IMR-90 (cell line): ENCODE measurements at regions not wholly inside any gene's neighbourhood (a gene's known extent, or its start where the extent isn't known, plus 50 kb on each side); places are given as distances from the start of the nearest gene placed in this dataset.

Source experiments
- ATAC-seq: fragments of 200-7000 bp; cut with Tn5 transposase; 2 replicates; pipeline ENCODE4 v1.9.1; 2020; ENCODE audit warnings: low read depth, mild to moderate bottlenecking, moderate library complexity
- BruUV-seq: library from RNA; stranded (reverse); fragments of 400-500 nt; replicated peaks from 2 replicates; lab custom pipeline; 2021; lab: Mats Ljungman, UMichigan
- CTCF ChIA-PET: fragments of 300-600 bp; formaldehyde crosslinking; extraction: SDS; loops from one replicate; lab custom pipeline; 2021; ENCODE audit warnings: antibody characterized with exemption; lab: Yijun Ruan, JAX
- POLR2A ChIA-PET: fragments of 300-600 bp; sonication (Branson Sonifier 250); formaldehyde crosslinking; loops from one replicate; lab custom pipeline; 2022; ENCODE audit warnings: antibody characterized with exemption; ENCODE audit not compliant: unreplicated experiment; lab: Charles Lee
- DNase-seq: peaks from one replicate; pipeline ENCODE4 v3.0.0; 2013
- H2AFZ ChIP-seq: replicated peaks from 2 replicates; pipeline ENCODE3; 2013; ENCODE audit warnings: low read length, mild to moderate bottlenecking; ENCODE audit not compliant: poor library complexity
- H2AK5ac ChIP-seq: 2 replicates; pipeline ENCODE4 v1.6.1; 2013; ENCODE audit warnings: low read depth, low read length, inconsistent platforms
- H2AK9ac ChIP-seq: replicated peaks from 2 replicates; pipeline ENCODE3; 2013; ENCODE audit warnings: mild to moderate bottlenecking, low read depth, low read length, moderate library complexity; ENCODE audit not compliant: poor library complexity
- H2BK120ac ChIP-seq: 2 replicates; pipeline ENCODE4 v1.6.1; 2013; ENCODE audit warnings: low read depth, low read length, inconsistent platforms
- H2BK15ac ChIP-seq: 3 replicates; pipeline ENCODE4 v1.6.1; 2013; ENCODE audit warnings: low read depth, low read length, inconsistent platforms
- H2BK20ac ChIP-seq: 2 replicates; pipeline ENCODE4 v1.6.1; 2013; ENCODE audit warnings: low read depth, mild to moderate bottlenecking, inconsistent platforms, low read length, moderate library complexity
- H2BK5ac ChIP-seq: 2 replicates; pipeline ENCODE4 v1.6.1; 2013; ENCODE audit warnings: mild to moderate bottlenecking, low read depth, low read length, inconsistent platforms; ENCODE audit not compliant: poor library complexity, severe bottlenecking
- H3K14ac ChIP-seq: replicated peaks from 2 replicates; pipeline ENCODE4 v1.6.1; 2013; ENCODE audit warnings: low read depth, low read length, inconsistent platforms
- H3K18ac ChIP-seq: 2 replicates; pipeline ENCODE4 v1.6.1; 2013; ENCODE audit warnings: low read depth, low read length, control low read depth
- H3K23ac ChIP-seq: 2 replicates; pipeline ENCODE4 v1.6.1; 2013; ENCODE audit warnings: low read depth, low read length, inconsistent platforms
- H3K27ac ChIP-seq: 2 replicates; pipeline ENCODE4 v1.5.1; 2013; ENCODE audit warnings: mild to moderate bottlenecking, control low read depth, low read length; ENCODE audit not compliant: insufficient read depth
- H3K27me3 ChIP-seq: 2 replicates; pipeline ENCODE4 v1.6.1; 2013; ENCODE audit warnings: low read length; ENCODE audit not compliant: control insufficient read depth, insufficient read depth
- H3K36me3 ChIP-seq: 2 replicates; pipeline ENCODE4 v1.6.1; 2013; ENCODE audit warnings: low read length, mixed read lengths; ENCODE audit not compliant: control insufficient read depth, insufficient read depth
- H3K4ac ChIP-seq: 2 replicates; pipeline ENCODE4 v1.6.1; 2013; ENCODE audit warnings: low read depth, low read length, inconsistent platforms
- H3K4me1 ChIP-seq: 2 replicates; pipeline ENCODE4 v1.6.1; 2013; ENCODE audit warnings: low read length, mixed read lengths; ENCODE audit not compliant: control insufficient read depth, insufficient read depth
- H3K4me2 ChIP-seq: 2 replicates; pipeline ENCODE4 v1.6.1; 2013; ENCODE audit warnings: low read depth, mild to moderate bottlenecking, control low read depth, low read length, moderate library complexity
- H3K4me3 ChIP-seq: 2 replicates; pipeline ENCODE4 v1.5.1; 2013; ENCODE audit warnings: low read depth, mild to moderate bottlenecking, control low read depth, low read length, moderate library complexity; ENCODE audit not compliant: insufficient read depth
- H3K56ac ChIP-seq: 2 replicates; pipeline ENCODE4 v1.6.1; 2013; ENCODE audit warnings: low read length, inconsistent platforms; ENCODE audit not compliant: insufficient read depth; ENCODE audit errors: extremely low read depth
- H3K79me1 ChIP-seq, 2 experiments: 2 replicates each; pipeline ENCODE4 v1.6.1; 2013; ENCODE audit warnings: low read length in 2 of 2, inconsistent platforms in 1 of 2, low read depth in 1 of 2
- H3K9ac ChIP-seq: 2 replicates; pipeline ENCODE4 v1.6.1; 2013; ENCODE audit warnings: low read depth, low read length, control low read depth
- H3K9me1 ChIP-seq: 2 replicates; pipeline ENCODE4 v1.6.1; 2013; ENCODE audit warnings: low read length, inconsistent platforms; ENCODE audit not compliant: insufficient read depth
- H3K9me3 ChIP-seq: 2 replicates; pipeline ENCODE4 v1.6.1; 2013; ENCODE audit warnings: low read length; ENCODE audit not compliant: control insufficient read depth, insufficient read depth
- H4K20me1 ChIP-seq: 2 replicates; pipeline ENCODE4 v1.6.1; 2013; ENCODE audit warnings: low read length, inconsistent platforms; ENCODE audit not compliant: insufficient read depth
- H4K5ac ChIP-seq: 2 replicates; pipeline ENCODE4 v1.6.1; 2013; ENCODE audit warnings: mild to moderate bottlenecking, low read depth, low read length, control low read depth
- H4K8ac ChIP-seq, 2 experiments: 2 replicates each; pipeline ENCODE4 v1.6.1; 2013; ENCODE audit warnings: low read depth in 2 of 2, low read length in 2 of 2, control low read depth in 1 of 2, inconsistent platforms in 1 of 2
- H4K91ac ChIP-seq: 2 replicates; pipeline ENCODE4 v1.6.1; 2013; ENCODE audit warnings: low read depth, low read length, inconsistent platforms; ENCODE audit not compliant: insufficient read depth
- BHLHE40 ChIP-seq: fragments of 150-350 bp; IDR thresholded peaks from 2 replicates; pipeline ENCODE4 v1.6.1; 2016; ENCODE audit warnings: mild to moderate bottlenecking, low read depth, low read length
- CEBPB ChIP-seq: IDR thresholded peaks from 2 replicates; pipeline ENCODE4 v1.6.1; 2012; ENCODE audit warnings: low read depth, low read length, improper control_type of control experiment
- FOS ChIP-seq: fragments of 150-350 bp; IDR thresholded peaks from 2 replicates; pipeline ENCODE4 v1.6.1; 2016; ENCODE audit warnings: low read depth, low read length
- MAFK ChIP-seq: IDR thresholded peaks from 2 replicates; pipeline ENCODE4 v1.6.1; 2012; ENCODE audit warnings: low read depth, low read length, improper control_type of control experiment
- MAZ ChIP-seq: IDR thresholded peaks from 2 replicates; pipeline ENCODE4 v1.6.1; 2012; ENCODE audit warnings: low read depth, mild to moderate bottlenecking, low read length, improper control_type of control experiment, moderate library complexity, borderline replicate concordance
- MXI1 ChIP-seq: IDR thresholded peaks from 2 replicates; pipeline ENCODE4 v1.6.1; 2012; ENCODE audit warnings: low read depth, mild to moderate bottlenecking, low read length, moderate library complexity, borderline replicate concordance
- NFE2L2 ChIP-seq: fragments of 150-350 bp; IDR thresholded peaks from 2 replicates; pipeline ENCODE4 v1.6.1; 2016; ENCODE audit warnings: low read depth, mild to moderate bottlenecking, low read length
- POLR2A ChIP-seq: IDR thresholded peaks from 2 replicates; pipeline ENCODE4 v1.6.1; 2012; ENCODE audit warnings: mild to moderate bottlenecking, low read depth, low read length
- RAD21 ChIP-seq: IDR thresholded peaks from 2 replicates; pipeline ENCODE4 v1.6.1; 2012; ENCODE audit warnings: low read length, improper control_type of control experiment
- RFX5 ChIP-seq: IDR thresholded peaks from 2 replicates; pipeline ENCODE4 v1.8.0; 2012; ENCODE audit warnings: low read depth, mild to moderate bottlenecking, low read length, moderate library complexity
- SMC3 ChIP-seq: fragments of 150-350 bp; IDR thresholded peaks from 2 replicates; pipeline ENCODE4 v1.6.1; 2016; ENCODE audit warnings: low read depth, mild to moderate bottlenecking, antibody characterized with exemption, low read length, moderate library complexity
- WGBS, 2 experiments: methylation state at CpG; one replicate each; pipeline versions ENCODE4 v1.1.5 to v1.1.7; 2013; ENCODE audit warnings: missing lambda C conversion rate in 2 of 2; ENCODE audit not compliant: insufficient read length in 1 of 2; ENCODE audit errors: extremely low coverage in 2 of 2; 5-methylcytosine and 5-hydroxymethylcytosine counted together
- dilution Hi-C: fragments of 300-500 bp; cut with HindIII; formaldehyde crosslinking; loops from one replicate; pipeline ENCODE4 v1.14.3; 2018; ENCODE audit warnings: low sequenced_read_pairs; ENCODE audit not compliant: unreplicated experiment
- in situ Hi-C: fragments of 300-500 bp; cut with MboI; formaldehyde crosslinking; loops from 3 replicates; pipeline ENCODE4 v1.14.3; 2019; ENCODE audit warnings: low sequenced_read_pairs, inconsistent platforms, mixed read lengths
- intact Hi-C: fragments of 100-400 bp; cut with micrococcal nuclease; formaldehyde crosslinking; loops from 2 replicates; pipeline ENCODE4 v1.10.0; 2022
- TF ChIP-seq, protein P1 (sequence below): fragments of 150-350 bp; IDR thresholded peaks from 2 replicates; pipeline ENCODE4 v1.6.1; 2017; ENCODE audit warnings: mild to moderate bottlenecking, antibody characterized with exemption, low read length, low read depth
- TF ChIP-seq, protein P2 (sequence below): conservative IDR thresholded peaks from 2 replicates; pipeline ENCODE4 v1.5.1; 2012; ENCODE audit warnings: mild to moderate bottlenecking, low read depth, low read length, improper control_type of control experiment
- TF ChIP-seq, protein P3 (sequence below): fragments of 150-350 bp; IDR thresholded peaks from 2 replicates; pipeline ENCODE4 v1.6.1; 2016; ENCODE audit warnings: low read depth, mild to moderate bottlenecking, low read length, moderate library complexity, borderline replicate concordance

DNA sequence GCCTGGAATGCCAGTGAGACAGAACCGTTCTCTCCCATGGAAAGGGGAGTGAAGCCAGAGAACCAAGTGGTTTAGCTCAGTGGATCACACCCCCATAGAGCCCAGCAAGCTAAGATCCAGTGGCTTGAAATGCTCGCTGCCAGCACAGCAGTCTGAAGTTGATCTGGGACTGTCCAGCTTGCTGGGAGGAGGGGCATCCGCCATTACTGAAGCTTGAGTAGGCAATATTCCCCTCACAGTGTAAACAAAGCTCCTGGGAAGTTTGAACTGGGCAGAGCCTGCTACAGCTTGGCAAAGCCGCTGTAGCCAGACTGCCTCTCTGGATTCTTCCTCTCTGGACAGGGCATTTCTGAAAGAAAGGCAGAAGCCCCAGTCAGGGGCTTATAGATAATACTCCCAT lies 374.3 kb upstream of the DCN start:
- no peaks in the 10 kb centered on the region for H3K9me1 ChIP-seq
- no peak overlapping the region for H3K23ac ChIP-seq
- in situ Hi-C loops (no loop called here), intact Hi-C loops (no loop called here), dilution Hi-C loops (no loop called here)
- no peaks in the 10 kb centered on the region for H3K79me1 ChIP-seq
- no CpG with 5 or more reads among the region's 4 CpGs for WGBS, 2 experiments
- H2BK20ac ChIP-seq: no peak overlapping the region
- no peak overlapping the region for H3K18ac ChIP-seq
- no peak overlapping the region for H3K56ac ChIP-seq
- no peak overlapping the region for H2AK9ac ChIP-seq
- H2AFZ ChIP-seq: no peak overlapping the region
- H2BK120ac ChIP-seq: no peak overlapping the region
- ChIA-PET POLR2A (no interaction called here), CTCF (no interaction called here)
- no peak for ATAC-seq
- H3K27me3 ChIP-seq: no peaks in the 10 kb centered on the region; the same call in 1 of the 2 replicates
- no peak for DNase-seq
- H2AK5ac ChIP-seq: no peak overlapping the region
- H4K5ac ChIP-seq: no peak overlapping the region
- BruUV-seq: no TSS peak
- H3K14ac ChIP-seq: no peak overlapping the region
- H3K4ac ChIP-seq: no peak overlapping the region
- H2BK15ac ChIP-seq: no peak overlapping the region
- H4K91ac ChIP-seq: no peak overlapping the region
- no peaks in the 10 kb centered on the region for H3K4me1 ChIP-seq
- no peaks in the 10 kb centered on the region for H4K20me1 ChIP-seq
- no peaks in the 10 kb centered on the region for H3K9me3 ChIP-seq
- no peak overlapping the region for H3K27ac ChIP-seq
- H4K8ac ChIP-seq: no peak overlapping the region
- H3K36me3 ChIP-seq: no peaks in the 10 kb centered on the region
- no peak overlapping the region for H3K4me3 ChIP-seq
- TF ChIP-seq RAD21 (no peak), BHLHE40 (no peak), NFE2L2 (no peak), FOS (no peak), MAFK (no peak), MXI1 (no peak), RFX5 (no peak), SMC3 (no peak), POLR2A (no peak), MAZ (no peak), CEBPB (no peak)
- TF ChIP-seq, protein P1, sequence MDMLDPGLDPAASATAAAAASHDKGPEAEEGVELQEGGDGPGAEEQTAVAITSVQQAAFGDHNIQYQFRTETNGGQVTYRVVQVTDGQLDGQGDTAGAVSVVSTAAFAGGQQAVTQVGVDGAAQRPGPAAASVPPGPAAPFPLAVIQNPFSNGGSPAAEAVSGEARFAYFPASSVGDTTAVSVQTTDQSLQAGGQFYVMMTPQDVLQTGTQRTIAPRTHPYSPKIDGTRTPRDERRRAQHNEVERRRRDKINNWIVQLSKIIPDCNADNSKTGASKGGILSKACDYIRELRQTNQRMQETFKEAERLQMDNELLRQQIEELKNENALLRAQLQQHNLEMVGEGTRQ: no peak
- TF ChIP-seq, protein P2, sequence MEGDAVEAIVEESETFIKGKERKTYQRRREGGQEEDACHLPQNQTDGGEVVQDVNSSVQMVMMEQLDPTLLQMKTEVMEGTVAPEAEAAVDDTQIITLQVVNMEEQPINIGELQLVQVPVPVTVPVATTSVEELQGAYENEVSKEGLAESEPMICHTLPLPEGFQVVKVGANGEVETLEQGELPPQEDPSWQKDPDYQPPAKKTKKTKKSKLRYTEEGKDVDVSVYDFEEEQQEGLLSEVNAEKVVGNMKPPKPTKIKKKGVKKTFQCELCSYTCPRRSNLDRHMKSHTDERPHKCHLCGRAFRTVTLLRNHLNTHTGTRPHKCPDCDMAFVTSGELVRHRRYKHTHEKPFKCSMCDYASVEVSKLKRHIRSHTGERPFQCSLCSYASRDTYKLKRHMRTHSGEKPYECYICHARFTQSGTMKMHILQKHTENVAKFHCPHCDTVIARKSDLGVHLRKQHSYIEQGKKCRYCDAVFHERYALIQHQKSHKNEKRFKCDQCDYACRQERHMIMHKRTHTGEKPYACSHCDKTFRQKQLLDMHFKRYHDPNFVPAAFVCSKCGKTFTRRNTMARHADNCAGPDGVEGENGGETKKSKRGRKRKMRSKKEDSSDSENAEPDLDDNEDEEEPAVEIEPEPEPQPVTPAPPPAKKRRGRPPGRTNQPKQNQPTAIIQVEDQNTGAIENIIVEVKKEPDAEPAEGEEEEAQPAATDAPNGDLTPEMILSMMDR: no peak
- TF ChIP-seq, protein P3, sequence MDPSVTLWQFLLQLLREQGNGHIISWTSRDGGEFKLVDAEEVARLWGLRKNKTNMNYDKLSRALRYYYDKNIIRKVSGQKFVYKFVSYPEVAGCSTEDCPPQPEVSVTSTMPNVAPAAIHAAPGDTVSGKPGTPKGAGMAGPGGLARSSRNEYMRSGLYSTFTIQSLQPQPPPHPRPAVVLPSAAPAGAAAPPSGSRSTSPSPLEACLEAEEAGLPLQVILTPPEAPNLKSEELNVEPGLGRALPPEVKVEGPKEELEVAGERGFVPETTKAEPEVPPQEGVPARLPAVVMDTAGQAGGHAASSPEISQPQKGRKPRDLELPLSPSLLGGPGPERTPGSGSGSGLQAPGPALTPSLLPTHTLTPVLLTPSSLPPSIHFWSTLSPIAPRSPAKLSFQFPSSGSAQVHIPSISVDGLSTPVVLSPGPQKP: no peak
- no peak overlapping the region for H3K9ac ChIP-seq
- H3K4me2 ChIP-seq: no peak overlapping the region
- H2BK5ac ChIP-seq: no peak overlapping the region
